GM12878 (cell line): ENCODE measurements at regions not wholly inside any gene's neighbourhood (a gene's known extent, or its start where the extent isn't known, plus 50 kb on each side); places are given as distances from the start of the nearest gene placed in this dataset.

ENCODE experiments used
- BRCA1 ChIP-seq: IDR thresholded peaks from 2 replicates; pipeline ENCODE4 v1.6.1; 2011; ENCODE audit warnings: low read depth, low read length, improper control_type of control experiment
- CHD2 ChIP-seq: IDR thresholded peaks from 2 replicates; pipeline ENCODE4 v1.6.1; 2011; ENCODE audit warnings: low read depth, low read length, improper control_type of control experiment, borderline replicate concordance
- EGR1 ChIP-seq, 2 experiments: IDR thresholded peaks; 1 replicate in 1 of 2; 2 replicates in 1 of 2; pipeline ENCODE4 v1.6.1; 2011 to 2012; ENCODE audit warnings: low read depth in 2 of 2, low read length in 2 of 2, borderline replicate concordance in 1 of 2, mild to moderate bottlenecking in 1 of 2, moderate library complexity in 1 of 2
- ESRRA ChIP-seq: IDR thresholded peaks from 2 replicates; pipeline ENCODE4 v1.6.1; 2012; ENCODE audit warnings: mild to moderate bottlenecking, low read length, improper control_type of control experiment
- KDM1A ChIP-seq: fragments of 200-600 bp; sonication (generic); IDR thresholded peaks from 2 replicates; pipeline ENCODE4 v1.6.1; 2016; ENCODE audit warnings: borderline replicate concordance
- MXI1 ChIP-seq: fragments of 150-350 bp; IDR thresholded peaks from 2 replicates; pipeline ENCODE4 v1.6.1; 2011; ENCODE audit warnings: low read depth, mild to moderate bottlenecking, inconsistent platforms, low read length, improper control_type of control experiment
- MYC ChIP-seq: IDR thresholded peaks from 2 replicates; pipeline ENCODE4 v1.6.1; 2011; ENCODE audit warnings: mild to moderate bottlenecking, low read length, moderate library complexity, inconsistent platforms; ENCODE audit not compliant: insufficient read depth, insufficient replicate concordance, insufficient read length, severe bottlenecking
- NR2C1 ChIP-seq: fragments of 450-650 bp; IDR thresholded peaks from 2 replicates; pipeline ENCODE4 v1.6.1; 2017; ENCODE audit warnings: antibody characterized with exemption, mild to moderate bottlenecking, moderate library complexity
- POLR2A ChIP-seq: IDR thresholded peaks from 2 replicates; pipeline ENCODE4 v1.6.1; 2011; ENCODE audit warnings: low read depth, mild to moderate bottlenecking, low read length
- RBBP5 ChIP-seq: fragments of 200-600 bp; sonication (generic); conservative IDR thresholded peaks from 2 replicates; pipeline ENCODE4 v1.6.1; 2016
- SUPT20H ChIP-seq: IDR thresholded peaks from 2 replicates; pipeline ENCODE4 v1.6.1; 2011; ENCODE audit warnings: low read depth, mild to moderate bottlenecking, low read length, moderate library complexity, borderline replicate concordance; ENCODE audit not compliant: control insufficient read depth
- USF2 ChIP-seq: IDR thresholded peaks from 2 replicates; pipeline ENCODE4 v1.6.1; 2011; ENCODE audit warnings: low read depth, low read length, improper control_type of control experiment, borderline replicate concordance
- YY1 ChIP-seq: IDR thresholded peaks from 2 replicates; pipeline ENCODE4 v1.6.1; 2011; ENCODE audit warnings: low read depth, mild to moderate bottlenecking, low read length

- TF ChIP-seq CHD2 (no peak), KDM1A (no peak), NR2C1 (no peak), MYC (no peak), YY1 (no peak), MXI1 (no peak), SUPT20H (no peak), POLR2A (no peak), USF2 (no peak), EGR1 (IDR thresholded peaks at IDR 0.05; ENCODE audit: borderline replicate concordance in 1 of 2, low read depth in 2 of 2, low read length in 2 of 2) (no peak), RBBP5 (no peak), ESRRA (no peak), BRCA1 (no peak)
Measured at GRCh38 chr1:213429642-213430041, 378.6 kb downstream of the RPS6KC1 start.
